Neutrophil (primary cell): ENCODE measurements at regions not wholly inside any gene's neighbourhood (a gene's known extent, or its start where the extent isn't known, plus 50 kb on each side); places are given as distances from the start of the nearest gene placed in this dataset.

Source experiments
- H3K27ac ChIP-seq: fragments of 200-600 bp; sonication (generic); 2 replicates; pipeline ENCODE4 v1.5.1; 2016; ENCODE audit warnings: mild to moderate bottlenecking, moderate library complexity
- H3K27me3 ChIP-seq: fragments of 200-600 bp; sonication (generic); 2 replicates; pipeline ENCODE4 v1.6.0; 2016; ENCODE audit warnings: mild to moderate bottlenecking
- H3K36me3 ChIP-seq: fragments of 200-600 bp; sonication (generic); 2 replicates; pipeline ENCODE4 v1.5.1; 2017
- H3K4me1 ChIP-seq, 2 experiments: fragments of 200-600 bp in 1 of 2; sonication (generic) in 1 of 2; 1 replicate in 1 of 2; 2 replicates in 1 of 2; pipeline versions ENCODE4 v1.5.1 to v1.6.1; 2013 to 2016; ENCODE audit warnings: low read depth in 1 of 2, low read length in 1 of 2, mild to moderate bottlenecking in 1 of 2, moderate library complexity in 1 of 2; ENCODE audit not compliant: control insufficient read depth in 1 of 2, insufficient read depth in 1 of 2
- H3K4me3 ChIP-seq, 2 experiments: fragments of 200-600 bp in 1 of 2; sonication (generic) in 1 of 2; 1 replicate in 1 of 2; 2 replicates in 1 of 2; pipeline ENCODE4 v1.5.1; 2013 to 2016; ENCODE audit warnings: low read depth in 1 of 2, low read length in 1 of 2, mild to moderate bottlenecking in 1 of 2, moderate library complexity in 1 of 2
- H3K9me3 ChIP-seq: fragments of 200-600 bp; sonication (generic); 2 replicates; pipeline ENCODE4 v1.5.1; 2016
- TF ChIP-seq, protein P1 (sequence below): fragments of 200-600 bp; sonication (generic); IDR thresholded peaks from 2 replicates; pipeline ENCODE4 v1.5.1; 2016; ENCODE audit warnings: antibody characterized with exemption

DNA sequence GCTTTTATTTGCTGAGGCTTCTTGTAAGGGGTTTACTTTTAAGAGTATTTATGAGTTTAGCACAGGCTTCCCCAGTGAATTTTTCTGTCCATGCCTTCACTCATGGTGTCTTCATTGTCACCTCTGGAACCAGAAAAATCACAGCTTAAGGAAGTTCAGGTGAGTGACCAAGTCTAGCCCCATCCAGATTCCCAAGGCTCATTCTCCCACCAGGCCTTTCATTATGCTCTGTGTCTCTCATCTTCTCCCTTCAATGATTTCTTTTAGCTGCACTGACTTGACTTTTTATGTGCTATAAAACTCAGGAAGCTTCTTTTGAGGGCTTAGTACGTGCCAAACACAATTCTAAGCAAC lies 64.9 kb upstream of the NEDD9 start:
- no peak overlapping the region for H3K4me3 ChIP-seq
- peak overlapping the region; percentile 8 for H3K27ac ChIP-seq

DNA sequence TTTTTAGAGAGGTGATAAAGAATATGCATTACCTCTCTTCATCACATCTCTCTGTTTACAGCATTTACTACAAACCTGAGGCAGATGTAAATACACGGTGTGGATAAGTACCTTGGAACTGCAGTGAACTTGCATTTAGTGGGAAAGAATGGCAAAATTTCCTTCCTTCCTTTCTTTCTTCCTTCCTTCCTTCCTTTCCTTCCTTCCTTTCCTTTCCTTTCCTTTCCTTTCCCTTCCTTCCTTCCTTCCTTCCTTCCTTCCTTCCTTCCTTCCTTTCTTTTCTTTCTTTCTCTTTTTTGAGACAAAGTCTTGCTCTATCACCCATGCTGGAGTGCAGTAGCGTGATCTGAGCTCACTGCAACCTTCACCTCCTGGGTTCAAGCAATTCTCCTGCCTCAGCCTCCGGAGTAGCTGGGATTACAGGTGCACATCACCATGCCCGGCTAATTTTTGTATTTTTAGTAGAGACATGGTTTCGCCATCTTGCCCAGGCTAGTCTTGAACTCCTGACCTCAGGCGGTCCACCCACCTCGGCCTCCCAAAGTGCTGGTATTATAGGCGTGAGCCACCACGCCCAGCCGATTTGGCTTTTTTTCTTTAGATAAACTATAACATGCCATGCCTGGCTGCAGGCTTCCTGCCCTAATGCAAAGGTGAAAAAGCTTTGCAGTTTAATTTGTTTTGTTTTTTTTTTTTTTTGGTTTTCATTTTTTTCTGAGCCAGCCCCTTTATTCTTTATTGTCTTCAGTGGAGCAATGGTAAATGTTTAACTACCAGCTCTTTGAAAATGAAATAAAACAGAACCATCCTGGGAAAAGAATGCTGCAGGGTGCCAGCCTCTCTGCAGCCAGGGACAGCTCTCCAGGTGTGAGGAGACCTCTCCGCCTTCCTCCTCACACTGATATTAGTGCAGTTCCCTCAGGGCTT lies 64.2 kb upstream of the NEDD9 start:
- H3K27ac ChIP-seq, result peak overlapping the region; percentile 31
- peaks cover 44% of the 10 kb centered on the region for H3K36me3 ChIP-seq
- H3K4me1 ChIP-seq, result peaks cover 18 to 22% of the 10 kb centered on the region in 2 experiments
- H3K4me3 ChIP-seq, result no peak overlapping the region
- TF ChIP-seq, protein P1, sequence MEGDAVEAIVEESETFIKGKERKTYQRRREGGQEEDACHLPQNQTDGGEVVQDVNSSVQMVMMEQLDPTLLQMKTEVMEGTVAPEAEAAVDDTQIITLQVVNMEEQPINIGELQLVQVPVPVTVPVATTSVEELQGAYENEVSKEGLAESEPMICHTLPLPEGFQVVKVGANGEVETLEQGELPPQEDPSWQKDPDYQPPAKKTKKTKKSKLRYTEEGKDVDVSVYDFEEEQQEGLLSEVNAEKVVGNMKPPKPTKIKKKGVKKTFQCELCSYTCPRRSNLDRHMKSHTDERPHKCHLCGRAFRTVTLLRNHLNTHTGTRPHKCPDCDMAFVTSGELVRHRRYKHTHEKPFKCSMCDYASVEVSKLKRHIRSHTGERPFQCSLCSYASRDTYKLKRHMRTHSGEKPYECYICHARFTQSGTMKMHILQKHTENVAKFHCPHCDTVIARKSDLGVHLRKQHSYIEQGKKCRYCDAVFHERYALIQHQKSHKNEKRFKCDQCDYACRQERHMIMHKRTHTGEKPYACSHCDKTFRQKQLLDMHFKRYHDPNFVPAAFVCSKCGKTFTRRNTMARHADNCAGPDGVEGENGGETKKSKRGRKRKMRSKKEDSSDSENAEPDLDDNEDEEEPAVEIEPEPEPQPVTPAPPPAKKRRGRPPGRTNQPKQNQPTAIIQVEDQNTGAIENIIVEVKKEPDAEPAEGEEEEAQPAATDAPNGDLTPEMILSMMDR, result no peak
- no peaks in the 10 kb centered on the region for H3K9me3 ChIP-seq
- H3K27me3 ChIP-seq, result no peaks in the 10 kb centered on the region

More for the DNA sequence above, 64.9 kb upstream of the NEDD9 start:
- Histone ChIP-seq H3K9me3 (no peaks in the 10 kb centered on the region), H3K36me3 (peaks cover 39% of the 10 kb centered on the region), H3K27me3 (no peaks in the 10 kb centered on the region), H3K4me1 (peaks cover 18 to 22% of the 10 kb centered on the region in 2 experiments)
- TF ChIP-seq, protein P1, result no peak

DNA sequence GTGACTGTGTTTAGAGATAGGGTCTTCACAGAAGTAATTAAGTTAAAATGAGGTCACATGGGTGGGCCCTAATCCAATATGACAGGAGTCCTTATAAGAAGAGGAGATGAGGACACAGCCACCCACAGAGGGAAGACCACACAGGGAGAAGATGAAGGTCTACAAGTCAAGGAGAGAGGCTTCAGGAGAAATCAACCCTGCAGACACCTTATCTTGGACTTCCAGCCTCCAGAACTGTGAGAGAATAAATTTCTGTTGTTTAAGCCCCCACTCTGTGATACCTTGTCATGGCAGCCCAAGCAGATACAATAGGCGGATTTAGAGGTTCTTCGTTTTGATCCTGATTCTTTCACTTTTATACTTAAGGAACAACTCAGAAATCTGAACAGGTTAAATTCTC lies 63.5 kb upstream of the NEDD9 start:
- no peaks in the 10 kb centered on the region for H3K27me3 ChIP-seq
- TF ChIP-seq, protein P1, result no peak
- no peaks in the 10 kb centered on the region for H3K9me3 ChIP-seq
- peaks cover 18 to 22% of the 10 kb centered on the region in 2 experiments for H3K4me1 ChIP-seq
- peaks cover 48% of the 10 kb centered on the region for H3K36me3 ChIP-seq
- H3K27ac ChIP-seq, result peak overlapping the region; percentile 31
- no peak overlapping the region for H3K4me3 ChIP-seq

DNA sequence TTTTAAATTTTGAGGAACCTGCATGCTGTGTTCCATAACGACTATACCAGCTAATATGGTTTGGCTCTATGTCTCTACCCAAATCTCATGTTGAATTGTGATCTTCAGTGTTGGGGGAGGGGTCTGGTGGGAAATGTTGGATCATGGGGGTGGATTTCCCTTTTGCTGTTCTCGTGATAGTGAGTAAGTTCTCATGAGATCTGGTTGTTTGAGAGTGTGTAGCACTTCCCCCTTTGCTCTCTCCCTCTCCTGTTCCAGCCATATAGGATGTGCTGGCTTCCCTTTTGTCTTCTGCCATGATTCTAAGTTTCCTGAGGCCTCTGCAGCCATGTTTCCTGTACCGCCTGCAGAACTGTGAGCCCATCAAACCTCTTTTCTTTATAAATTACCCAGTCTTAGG lies 61.8 kb upstream of the NEDD9 start:
- TF ChIP-seq, protein P1, result no peak
- H3K9me3 ChIP-seq, result no peaks in the 10 kb centered on the region
- no peaks in the 10 kb centered on the region for H3K27me3 ChIP-seq
- peaks cover 57% of the 10 kb centered on the region for H3K36me3 ChIP-seq
- H3K4me1 ChIP-seq, result peaks cover 18 to 22% of the 10 kb centered on the region in 2 experiments
- peak overlapping the region; percentile 65 for H3K27ac ChIP-seq
- H3K4me3 ChIP-seq, result no peak overlapping the region

DNA sequence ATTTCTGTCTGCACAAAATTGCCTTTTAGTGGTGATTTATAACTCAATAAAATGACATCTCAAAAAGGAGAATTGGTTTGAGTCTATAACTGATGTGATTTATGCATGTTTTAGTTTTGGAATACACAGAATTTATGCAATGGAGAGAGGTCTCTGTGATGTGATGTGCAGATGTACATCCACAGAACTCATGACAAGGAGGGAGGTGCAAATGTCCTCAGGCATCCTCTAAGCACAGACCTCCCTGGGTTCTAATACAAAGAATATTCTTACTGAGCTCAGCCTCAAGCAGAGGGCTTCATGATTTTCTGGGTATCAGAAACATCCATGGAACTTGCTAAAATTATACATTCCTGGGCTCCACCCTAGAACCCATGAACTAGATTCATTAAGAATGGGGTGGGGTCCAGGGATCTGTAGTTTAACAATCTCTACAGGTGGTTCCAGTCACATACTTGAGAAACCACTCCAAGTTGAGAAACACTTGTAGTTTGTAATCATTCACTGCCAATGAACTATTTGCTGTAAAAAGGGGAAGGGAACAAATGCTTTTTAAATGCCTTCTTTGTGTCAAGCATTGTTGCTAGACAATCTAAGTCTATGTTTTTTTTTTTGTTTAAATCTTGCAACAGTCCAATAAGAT lies 60.2 kb upstream of the NEDD9 start:
- peaks cover 50% of the 10 kb centered on the region for H3K36me3 ChIP-seq
- no peak overlapping the region for H3K4me3 ChIP-seq
- H3K9me3 ChIP-seq, result no peaks in the 10 kb centered on the region
- no peaks in the 10 kb centered on the region for H3K27me3 ChIP-seq
- TF ChIP-seq, protein P1, result no peak
- peaks cover 18 to 22% of the 10 kb centered on the region in 2 experiments for H3K4me1 ChIP-seq
- H3K27ac ChIP-seq, result peak overlapping the region; percentile 65
